CD14-positive monocyte (primary cell): ENCODE measurements at regions not wholly inside any gene's neighbourhood (a gene's known extent, or its start where the extent isn't known, plus 50 kb on each side); places are given as distances from the start of the nearest gene placed in this dataset.

Source experiments
- DNase-seq, 3 donors: peaks; one replicate each; pipeline ENCODE4 v3.0.0-alpha.2; 2011 to 2022
- H2AFZ ChIP-seq: 2 replicates; pipeline ENCODE4 v1.6.0; 2012; ENCODE audit warnings: mild to moderate bottlenecking, low read depth, low read length, inconsistent platforms; ENCODE audit not compliant: insufficient read depth, poor library complexity, severe bottlenecking
- H3K27ac ChIP-seq, 2 donors: 1 replicate in 1 of 2; 2 replicates in 1 of 2; pipeline ENCODE4 v1.5.1; 2012 to 2013; ENCODE audit warnings: low read length in 2 of 2, control low read depth in 1 of 2, inconsistent platforms in 1 of 2, low read depth in 1 of 2, mild to moderate bottlenecking in 1 of 2
- H3K27me3 ChIP-seq, 2 donors: one replicate each; pipeline versions ENCODE4 v1.6.0 to v1.6.1; 2011 to 2013; ENCODE audit warnings: low read length in 2 of 2; ENCODE audit not compliant: control insufficient read depth in 2 of 2, insufficient read depth in 2 of 2
- H3K36me3 ChIP-seq, 2 donors: replicated peaks in 1 of 2; 1 replicate in 1 of 2; 2 replicates in 1 of 2; pipeline versions ENCODE4 v1.5.1 to v1.6.1; 2012 to 2013; ENCODE audit warnings: low read length in 2 of 2, control low read depth in 1 of 2, inconsistent platforms in 1 of 2, mild to moderate bottlenecking in 1 of 2; ENCODE audit not compliant: insufficient read depth in 2 of 2, control insufficient read depth in 1 of 2
- H3K4me1 ChIP-seq, 2 donors: 1 replicate in 1 of 2; 2 replicates in 1 of 2; pipeline versions ENCODE4 v1.5.1 to v1.6.1; 2012 to 2013; ENCODE audit warnings: low read length in 2 of 2, control low read depth in 1 of 2, inconsistent platforms in 1 of 2, mild to moderate bottlenecking in 1 of 2, moderate library complexity in 1 of 2; ENCODE audit not compliant: insufficient read depth in 2 of 2, control insufficient read depth in 1 of 2
- H3K4me2 ChIP-seq: replicated peaks from 2 replicates; pipeline ENCODE3; 2012; ENCODE audit warnings: low read length, moderate library complexity, mild to moderate bottlenecking; ENCODE audit not compliant: poor library complexity, severe bottlenecking; ENCODE audit errors: extremely low read depth
- H3K4me3 ChIP-seq, 3 experiments: fragments of 200-600 bp in 1 of 3; sonication (generic) in 1 of 3; replicated peaks in 1 of 3; 1 replicate in 2 of 3; 2 replicates in 1 of 3; pipeline ENCODE4 v1.5.1; 2011 to 2013; ENCODE audit warnings: low read length in 3 of 3, mild to moderate bottlenecking in 3 of 3, control low read depth in 2 of 3, low read depth in 2 of 3, inconsistent platforms in 1 of 3, moderate library complexity in 1 of 3
- H3K79me2 ChIP-seq: 2 replicates; pipeline ENCODE4 v1.6.0; 2012; ENCODE audit warnings: mild to moderate bottlenecking, control low read depth, inconsistent platforms, low read length, moderate library complexity; ENCODE audit not compliant: insufficient read depth
- H3K9ac ChIP-seq: 2 replicates; pipeline ENCODE4 v1.6.0; 2017; ENCODE audit warnings: low read length, mild to moderate bottlenecking; ENCODE audit not compliant: insufficient read depth, poor library complexity, severe bottlenecking
- H3K9me3 ChIP-seq, 2 donors: replicated peaks in 1 of 2; 1 replicate in 1 of 2; 2 replicates in 1 of 2; pipeline versions ENCODE4 v1.5.1 to v1.6.1; 2012 to 2013; ENCODE audit warnings: low read length in 2 of 2, control low read depth in 1 of 2; ENCODE audit not compliant: control insufficient read depth in 1 of 2, insufficient read depth in 1 of 2
- H4K20me1 ChIP-seq: 2 replicates; pipeline ENCODE4 v1.6.0; 2012; ENCODE audit warnings: mild to moderate bottlenecking, low read length, control low read depth, moderate library complexity; ENCODE audit not compliant: insufficient read depth
- H3K27ac Mint-ChIP-seq, 7 donors: one replicate each; pipeline ENCODE4 v1.8.0; 2020; ENCODE audit warnings: mild to moderate bottlenecking in 7 of 7, mixed read lengths in 7 of 7, moderate library complexity in 6 of 7, inconsistent platforms in 2 of 7
- H3K27me3 Mint-ChIP-seq, 3 donors: one replicate each; pipeline ENCODE4 v1.8.0; 2021 to 2022; ENCODE audit warnings: low read depth in 3 of 3, mild to moderate bottlenecking in 3 of 3, mixed read lengths in 3 of 3, moderate library complexity in 3 of 3, inconsistent platforms in 1 of 3
- H3K36me3 Mint-ChIP-seq, 2 donors: one replicate each; pipeline ENCODE4 v1.8.0; 2020; ENCODE audit warnings: mixed read lengths in 2 of 2, inconsistent platforms in 1 of 2, mild to moderate bottlenecking in 1 of 2
- H3K4me1 Mint-ChIP-seq: one replicate; pipeline ENCODE4 v1.8.0; 2020; ENCODE audit warnings: mild to moderate bottlenecking, mixed read lengths
- H3K4me3 Mint-ChIP-seq, 2 donors: one replicate each; pipeline ENCODE4 v1.8.0; 2020; ENCODE audit warnings: mild to moderate bottlenecking in 2 of 2, mixed read lengths in 2 of 2, moderate library complexity in 1 of 2
- H3K9me3 Mint-ChIP-seq, 7 donors: one replicate each; pipeline ENCODE4 v1.8.0; 2020 to 2022; ENCODE audit warnings: mixed read lengths in 7 of 7, mild to moderate bottlenecking in 6 of 7, moderate library complexity in 6 of 7, inconsistent platforms in 2 of 7
- WGBS: methylation state at CpG from one replicate; pipeline ENCODE4 v1.1.5; 2013; ENCODE audit warnings: missing lambda C conversion rate; ENCODE audit not compliant: insufficient coverage; 5-methylcytosine and 5-hydroxymethylcytosine counted together
- intact Hi-C, 2 donors: fragments of 100-400 bp; cut with micrococcal nuclease; formaldehyde crosslinking; loops; one replicate each; pipeline versions ENCODE4 v1.15.0 to v1.15.1; 2023
- TF ChIP-seq, protein P1 (sequence below): fragments of 200-600 bp; IDR thresholded peaks from one replicate; pipeline ENCODE4 v1.8.0; 2022; ENCODE audit warnings: antibody characterized with exemption, mild to moderate bottlenecking

DNA sequence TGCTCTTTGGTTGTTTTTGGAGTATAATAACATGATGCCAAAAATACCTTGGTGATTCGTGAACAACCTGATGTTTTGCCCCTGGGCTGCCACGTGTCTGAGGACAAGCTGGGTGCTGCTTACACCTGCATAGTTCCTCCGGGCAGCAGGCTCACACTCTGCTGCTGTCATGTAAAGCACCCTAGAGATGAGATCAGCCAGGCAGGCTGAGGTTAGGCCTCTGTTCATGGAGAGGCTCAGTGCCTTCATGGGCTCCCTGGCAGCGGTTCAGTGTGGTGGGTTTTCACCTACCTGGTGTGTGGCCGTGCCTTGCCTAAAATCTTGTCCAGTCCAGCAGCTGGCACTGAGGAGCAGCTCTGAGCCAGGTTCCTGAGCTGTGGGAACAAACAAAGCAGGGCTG is 60.1 kb upstream of the TAGAP start:
- WGBS = 59% methylated on average over 4 of the region's 5 CpGs
- H3K36me3 Mint-ChIP-seq = peaks cover 14 to 20% of the 10 kb centered on the region in 2 donors
- no peak overlapping the region for H3K4me3 ChIP-seq
- H3K9me3 ChIP-seq = no peaks in the 10 kb centered on the region
- H3K9ac ChIP-seq = no peak overlapping the region
- H3K4me3 Mint-ChIP-seq = no peak overlapping the region
- peak overlapping the region in 6 of 7 donors; percentile 48 to 81 (median 76) for H3K27ac Mint-ChIP-seq
- peaks cover 0 to 1% (median 0%) of the 10 kb centered on the region in 3 donors for H3K27me3 Mint-ChIP-seq
- intact Hi-C loops = loop anchor here (2.0 to 5.0 kb wide), 5 partner anchors 43 to 96 kb away; partner anchors contain the start of gene TAGAP (in 1 of the 2)
- DNase-seq = no peak
- peaks cover 58% of the 10 kb centered on the region for H3K4me1 Mint-ChIP-seq
- no peaks in the 10 kb centered on the region for H3K27me3 ChIP-seq
- no peaks in the 10 kb centered on the region for H3K36me3 ChIP-seq
- peak overlapping the region; percentile 74 for H2AFZ ChIP-seq
- H3K4me2 ChIP-seq = no peak overlapping the region
- no peaks in the 10 kb centered on the region for H3K9me3 Mint-ChIP-seq
- H3K4me1 ChIP-seq = peaks cover 34 to 47% of the 10 kb centered on the region in 2 donors
- H3K79me2 ChIP-seq = no peaks in the 10 kb centered on the region
- TF ChIP-seq, protein P1, sequence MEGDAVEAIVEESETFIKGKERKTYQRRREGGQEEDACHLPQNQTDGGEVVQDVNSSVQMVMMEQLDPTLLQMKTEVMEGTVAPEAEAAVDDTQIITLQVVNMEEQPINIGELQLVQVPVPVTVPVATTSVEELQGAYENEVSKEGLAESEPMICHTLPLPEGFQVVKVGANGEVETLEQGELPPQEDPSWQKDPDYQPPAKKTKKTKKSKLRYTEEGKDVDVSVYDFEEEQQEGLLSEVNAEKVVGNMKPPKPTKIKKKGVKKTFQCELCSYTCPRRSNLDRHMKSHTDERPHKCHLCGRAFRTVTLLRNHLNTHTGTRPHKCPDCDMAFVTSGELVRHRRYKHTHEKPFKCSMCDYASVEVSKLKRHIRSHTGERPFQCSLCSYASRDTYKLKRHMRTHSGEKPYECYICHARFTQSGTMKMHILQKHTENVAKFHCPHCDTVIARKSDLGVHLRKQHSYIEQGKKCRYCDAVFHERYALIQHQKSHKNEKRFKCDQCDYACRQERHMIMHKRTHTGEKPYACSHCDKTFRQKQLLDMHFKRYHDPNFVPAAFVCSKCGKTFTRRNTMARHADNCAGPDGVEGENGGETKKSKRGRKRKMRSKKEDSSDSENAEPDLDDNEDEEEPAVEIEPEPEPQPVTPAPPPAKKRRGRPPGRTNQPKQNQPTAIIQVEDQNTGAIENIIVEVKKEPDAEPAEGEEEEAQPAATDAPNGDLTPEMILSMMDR = no peak
- no peaks in the 10 kb centered on the region for H4K20me1 ChIP-seq
- H3K27ac ChIP-seq = peak overlapping the region in 1 of 2 donors; percentile 18

DNA sequence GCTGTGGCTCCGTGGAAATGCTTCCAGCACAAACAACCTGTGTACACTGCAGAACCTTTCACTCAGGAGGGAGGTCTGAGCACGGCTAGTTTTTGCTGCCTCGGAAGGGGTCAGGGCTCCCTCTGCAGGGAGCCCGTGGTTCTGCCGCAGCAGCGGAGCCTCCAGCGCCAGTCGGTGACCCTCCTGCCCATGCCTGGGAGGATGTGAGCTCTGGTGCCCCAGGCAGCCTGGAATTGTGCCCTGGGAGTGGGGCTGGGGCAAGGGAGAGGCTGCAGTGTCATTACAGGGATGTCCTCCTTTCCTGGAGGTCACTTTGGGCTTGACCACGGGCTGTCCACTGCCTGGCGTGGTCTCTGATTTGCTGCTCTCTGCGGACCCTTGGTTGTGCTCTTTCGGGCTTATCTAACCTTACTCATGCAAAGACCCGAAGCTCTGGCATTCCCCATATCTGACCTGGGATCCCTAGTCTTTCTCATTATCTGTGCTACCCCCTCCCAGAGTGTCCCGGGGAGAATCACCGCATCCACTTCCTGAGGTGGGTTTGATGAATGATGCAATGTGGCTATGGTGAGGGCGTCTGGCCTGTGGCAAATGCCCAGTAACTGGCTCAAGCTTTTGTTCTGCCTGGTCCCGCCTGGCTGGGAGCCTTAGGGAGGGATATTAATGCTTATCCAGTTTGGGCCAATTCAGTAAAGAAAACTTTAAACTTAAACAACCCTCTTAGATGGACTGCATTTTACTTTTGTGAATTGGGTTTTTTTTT is 59.6 kb upstream of the TAGAP start:
- Histone ChIP-seq H3K9ac (no peak overlapping the region), H3K36me3 (no peaks in the 10 kb centered on the region), H4K20me1 (no peaks in the 10 kb centered on the region), H3K4me1 (peaks cover 33 to 44% of the 10 kb centered on the region in 2 donors), H2AFZ (peak overlapping the region; percentile 74), H3K27ac (peak overlapping the region in 1 of 2 donors; percentile 18), H3K4me3 (no peak overlapping the region), H3K79me2 (no peaks in the 10 kb centered on the region), H3K9me3 (no peaks in the 10 kb centered on the region), H3K27me3 (no peaks in the 10 kb centered on the region), H3K4me2 (peak overlapping the region; percentile 10)
- H3K9me3 Mint-ChIP-seq = no peaks in the 10 kb centered on the region
- intact Hi-C loops = loop anchor here (2.0 to 5.0 kb wide), 5 partner anchors 42 to 96 kb away; partner anchors contain the start of gene TAGAP (in 1 of the 2)
- peak overlapping the region in 6 of 7 donors; percentile 73 to 85 (median 80) for H3K27ac Mint-ChIP-seq
- 27% methylated on average over 12 of the region's 17 CpGs for WGBS
- TF ChIP-seq, protein P1 = peak; percentile 95
- peaks cover 57% of the 10 kb centered on the region for H3K4me1 Mint-ChIP-seq
- H3K27me3 Mint-ChIP-seq = peaks cover 0 to 1% (median 0%) of the 10 kb centered on the region in 3 donors
- peak; percentile 76 to 82 (median 79) for DNase-seq
- peaks cover 15 to 21% of the 10 kb centered on the region in 2 donors for H3K36me3 Mint-ChIP-seq
- H3K4me3 Mint-ChIP-seq = peak overlapping the region in 1 of 2 donors; percentile 4
